GM12878 (cell line): ENCODE measurements at regions not wholly inside any gene's neighbourhood (a gene's known extent, or its start where the extent isn't known, plus 50 kb on each side); places are given as distances from the start of the nearest gene placed in this dataset.

Source experiments
- ATAC-seq: fragments of 200-7000 bp; cut with Tn5 transposase; 3 replicates; pipeline ENCODE4 v1.9.1; 2020; ENCODE audit warnings: mild to moderate bottlenecking, moderate library complexity
- BruUV-seq: library from RNA; stranded (reverse); fragments of 400-500 nt; replicated peaks from 2 replicates; lab custom pipeline; 2021; lab: Mats Ljungman, UMichigan
- CTCF ChIA-PET: fragments of 300-600 bp; sonication (Branson Sonifier 250); formaldehyde crosslinking; extraction: SDS; loops from one replicate; lab custom pipeline; 2021; ENCODE audit warnings: inconsistent platforms; lab: Yijun Ruan, JAX
- POLR2A ChIA-PET: fragments of 350-600 bp; formaldehyde crosslinking; extraction: SDS; loops from one replicate; lab custom pipeline; 2021; ENCODE audit warnings: inconsistent platforms; lab: Charles Lee
- RAD21 ChIA-PET: fragments of 300-600 bp; sonication (Branson Sonifier 250); formaldehyde crosslinking; loops from one replicate; lab custom pipeline; 2023; ENCODE audit warnings: antibody characterized with exemption; ENCODE audit not compliant: unreplicated experiment; lab: Charles Lee
- SMC1A ChIA-PET: fragments of 300-600 bp; sonication (Branson Sonifier 250); formaldehyde crosslinking; loops from one replicate; lab custom pipeline; 2023; ENCODE audit not compliant: unreplicated experiment, uncharacterized antibody; lab: Charles Lee
- DNase-seq: peaks from one replicate; pipeline ENCODE4 v3.0.0-alpha.2; 2011; ENCODE audit warnings: low read depth, low spot score
- FAIRE-seq: peaks from 3 replicates; lab custom pipeline; 2011; peaks lifted over from hg19 to GRCh38; lab: Jason Lieb, UNC
- H2AFZ ChIP-seq: 2 replicates; pipeline ENCODE4 v1.6.0; 2011; ENCODE audit warnings: low read depth, low read length, control low read depth; ENCODE audit not compliant: control insufficient read depth
- H3K27ac ChIP-seq: 2 replicates; pipeline ENCODE4 v1.5.1; 2011; ENCODE audit warnings: control low read depth; ENCODE audit not compliant: control insufficient read depth, insufficient read depth
- H3K27me3 ChIP-seq, 2 experiments: replicated peaks in 1 of 2; 2 replicates each; pipeline versions ENCODE4 v1.6.0 to v1.6.1; 2011; ENCODE audit warnings: low read length in 1 of 2; ENCODE audit not compliant: control insufficient read depth in 2 of 2, insufficient read depth in 2 of 2
- H3K36me3 ChIP-seq, 2 experiments: 2 replicates each; pipeline ENCODE4 v1.5.1; 2011; ENCODE audit warnings: low read length in 1 of 2; ENCODE audit not compliant: control insufficient read depth in 2 of 2, insufficient read depth in 2 of 2
- H3K4me1 ChIP-seq: 2 replicates; pipeline ENCODE4 v1.6.1; 2011; ENCODE audit warnings: mild to moderate bottlenecking, low read length, moderate library complexity, mixed read lengths; ENCODE audit not compliant: control insufficient read depth, insufficient read depth
- H3K4me2 ChIP-seq: 2 replicates; pipeline ENCODE4 v1.6.0; 2011; ENCODE audit warnings: control low read depth; ENCODE audit not compliant: control insufficient read depth, insufficient read depth
- H3K4me3 ChIP-seq: fragments of 200-600 bp; sonication (generic); 2 replicates; pipeline ENCODE4 v1.5.1; 2016
- H3K79me2 ChIP-seq: 2 replicates; pipeline ENCODE4 v1.6.0; 2011; ENCODE audit warnings: low read length; ENCODE audit not compliant: control insufficient read depth, insufficient read depth
- H3K9ac ChIP-seq: 2 replicates; pipeline ENCODE4 v1.8.0; 2011; ENCODE audit warnings: low read length, control low read depth, mixed read lengths; ENCODE audit not compliant: control insufficient read depth, insufficient read depth
- H3K9me3 ChIP-seq: replicated peaks from 3 replicates; pipeline ENCODE4 v1.5.1; 2011; ENCODE audit warnings: mild to moderate bottlenecking, low read length; ENCODE audit not compliant: control insufficient read depth, insufficient read depth
- H4K20me1 ChIP-seq: 2 replicates; pipeline ENCODE4 v1.6.0; 2011; ENCODE audit not compliant: control insufficient read depth, insufficient read depth
- ATF2 ChIP-seq: IDR thresholded peaks from 2 replicates; pipeline ENCODE4 v1.6.1; 2012; ENCODE audit warnings: low read length, inconsistent platforms
- CREM ChIP-seq: IDR thresholded peaks from 2 replicates; pipeline ENCODE4 v1.6.1; 2014; ENCODE audit warnings: antibody characterized with exemption, low read depth
- MTA3 ChIP-seq: IDR thresholded peaks from 2 replicates; pipeline ENCODE4 v1.6.1; 2012; ENCODE audit warnings: low read length, inconsistent platforms, borderline replicate concordance
- NRF1 ChIP-seq: conservative IDR thresholded peaks from 2 replicates; pipeline ENCODE4 v1.6.1; 2011; ENCODE audit warnings: mild to moderate bottlenecking, low read depth, low read length, improper control_type of control experiment
- TARDBP ChIP-seq: IDR thresholded peaks from 2 replicates; pipeline ENCODE4 v1.6.1; 2016; ENCODE audit warnings: borderline replicate concordance
- WRNIP1 ChIP-seq: IDR thresholded peaks from 2 replicates; pipeline ENCODE4 v1.6.1; 2011; ENCODE audit warnings: low read depth, low read length, improper control_type of control experiment, borderline replicate concordance
- ZBTB40 ChIP-seq: fragments of 450-650 bp; IDR thresholded peaks from 2 replicates; pipeline ENCODE4 v1.6.1; 2016; ENCODE audit warnings: mild to moderate bottlenecking, moderate library complexity, borderline replicate concordance
- ZNF592 ChIP-seq: fragments of 450-650 bp; IDR thresholded peaks from 2 replicates; pipeline ENCODE4 v1.6.1; 2017; ENCODE audit warnings: mild to moderate bottlenecking, moderate library complexity
- ZNF622 ChIP-seq: fragments of 450-650 bp; IDR thresholded peaks from 2 replicates; pipeline ENCODE4 v1.6.1; 2017; ENCODE audit warnings: mild to moderate bottlenecking, inconsistent platforms
- WGBS: methylation state at CpG from one replicate; pipeline ENCODE4 v1.1.6; 2016; ENCODE audit warnings: low lambda C conversion rate; ENCODE audit not compliant: insufficient replicate concordance, insufficient coverage; ENCODE audit errors: missing lambda C conversion rate; 5-methylcytosine and 5-hydroxymethylcytosine counted together
- in situ Hi-C: fragments of 300-500 bp; cut with MboI; formaldehyde crosslinking; loops from 9 replicates; pipeline ENCODE4 v1.14.3; 2018; ENCODE audit warnings: mixed read lengths
- intact Hi-C: fragments of 100-400 bp; cut with micrococcal nuclease; formaldehyde crosslinking; loops from one replicate; pipeline ENCODE4 v1.14.2; 2022; ENCODE audit not compliant: unreplicated experiment
- TF ChIP-seq, protein P1 (sequence below): fragments of 450-650 bp; formaldehyde crosslinking; IDR thresholded peaks from 2 replicates; pipeline ENCODE4 v1.5.0; 2022; ENCODE audit warnings: mild to moderate bottlenecking, missing genetic modification characterization

GRCh38 chr13:34767778-34768177 lies 174.3 kb upstream of the NBEA start (continued):
- TF ChIP-seq, protein P1, sequence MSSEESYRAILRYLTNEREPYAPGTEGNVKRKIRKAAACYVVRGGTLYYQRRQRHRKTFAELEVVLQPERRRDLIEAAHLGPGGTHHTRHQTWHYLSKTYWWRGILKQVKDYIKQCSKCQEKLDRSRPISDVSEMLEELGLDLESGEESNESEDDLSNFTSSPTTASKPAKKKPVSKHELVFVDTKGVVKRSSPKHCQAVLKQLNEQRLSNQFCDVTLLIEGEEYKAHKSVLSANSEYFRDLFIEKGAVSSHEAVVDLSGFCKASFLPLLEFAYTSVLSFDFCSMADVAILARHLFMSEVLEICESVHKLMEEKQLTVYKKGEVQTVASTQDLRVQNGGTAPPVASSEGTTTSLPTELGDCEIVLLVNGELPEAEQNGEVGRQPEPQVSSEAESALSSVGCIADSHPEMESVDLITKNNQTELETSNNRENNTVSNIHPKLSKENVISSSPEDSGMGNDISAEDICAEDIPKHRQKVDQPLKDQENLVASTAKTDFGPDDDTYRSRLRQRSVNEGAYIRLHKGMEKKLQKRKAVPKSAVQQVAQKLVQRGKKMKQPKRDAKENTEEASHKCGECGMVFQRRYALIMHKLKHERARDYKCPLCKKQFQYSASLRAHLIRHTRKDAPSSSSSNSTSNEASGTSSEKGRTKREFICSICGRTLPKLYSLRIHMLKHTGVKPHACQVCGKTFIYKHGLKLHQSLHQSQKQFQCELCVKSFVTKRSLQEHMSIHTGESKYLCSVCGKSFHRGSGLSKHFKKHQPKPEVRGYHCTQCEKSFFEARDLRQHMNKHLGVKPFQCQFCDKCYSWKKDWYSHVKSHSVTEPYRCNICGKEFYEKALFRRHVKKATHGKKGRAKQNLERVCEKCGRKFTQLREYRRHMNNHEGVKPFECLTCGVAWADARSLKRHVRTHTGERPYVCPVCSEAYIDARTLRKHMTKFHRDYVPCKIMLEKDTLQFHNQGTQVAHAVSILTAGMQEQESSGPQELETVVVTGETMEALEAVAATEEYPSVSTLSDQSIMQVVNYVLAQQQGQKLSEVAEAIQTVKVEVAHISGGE (CRISPR knock-in tag) = no peak
- TF ChIP-seq MTA3 = no peak
- TF ChIP-seq ZNF592 = no peak
- TF ChIP-seq ZNF622 = no peak
- TF ChIP-seq CREM = no peak
- TF ChIP-seq, all 136 proteins: peak for 0

DNA sequence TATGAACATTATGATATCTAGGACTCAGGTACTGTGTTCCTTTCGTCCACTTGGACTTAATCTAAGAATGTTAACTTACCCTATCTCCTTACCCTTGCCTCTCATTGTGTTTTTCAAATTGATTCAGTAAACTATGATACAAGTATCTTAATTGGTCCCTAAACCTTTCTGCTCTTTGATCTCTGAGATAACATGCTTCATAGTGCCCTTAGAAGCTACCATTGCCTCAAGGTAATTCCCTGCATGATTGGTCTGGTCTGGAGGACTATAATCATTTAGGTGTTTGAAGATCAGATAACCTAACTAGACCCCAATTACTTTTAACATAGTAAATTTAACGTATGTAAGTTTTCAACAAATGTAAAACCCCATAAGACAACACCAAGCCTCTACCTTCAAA lies 169.9 kb upstream of the NBEA start:
- DNase-seq (no peak), FAIRE-seq (no peak), ATAC-seq (no peak)
- H3K79me2 ChIP-seq = no peaks in the 10 kb centered on the region
- H3K36me3 ChIP-seq = no peaks in the 10 kb centered on the region
- H2AFZ ChIP-seq = no peak overlapping the region
- no peak overlapping the region for H3K4me3 ChIP-seq
- intact Hi-C loops (no loop called here), in situ Hi-C loops (no loop called here)
- 0% methylated on average over 2 of the region's 2 CpGs for WGBS
- no peaks in the 10 kb centered on the region for H4K20me1 ChIP-seq
- RAD21 ChIA-PET = no interaction called here
- POLR2A ChIA-PET = no interaction called here
- SMC1A ChIA-PET = no interaction called here
- no TSS peak for BruUV-seq
- no peak overlapping the region for H3K4me2 ChIP-seq
- CTCF ChIA-PET = no interaction called here
- H3K9me3 ChIP-seq = no peaks in the 10 kb centered on the region
- no peaks in the 10 kb centered on the region for H3K4me1 ChIP-seq
- no peak overlapping the region for H3K27ac ChIP-seq
- no peaks in the 10 kb centered on the region for H3K27me3 ChIP-seq
- no peak overlapping the region for H3K9ac ChIP-seq
- TF ChIP-seq TARDBP (no peak), NRF1 (no peak), ZBTB40 (no peak), WRNIP1 (no peak), ATF2 (no peak)
